ENCODE measurements at regions not wholly inside any gene's neighbourhood (a gene's known extent, or its start where the extent isn't known, plus 50 kb on each side); places are given as distances from the start of the nearest gene placed in this dataset.

DNA sequence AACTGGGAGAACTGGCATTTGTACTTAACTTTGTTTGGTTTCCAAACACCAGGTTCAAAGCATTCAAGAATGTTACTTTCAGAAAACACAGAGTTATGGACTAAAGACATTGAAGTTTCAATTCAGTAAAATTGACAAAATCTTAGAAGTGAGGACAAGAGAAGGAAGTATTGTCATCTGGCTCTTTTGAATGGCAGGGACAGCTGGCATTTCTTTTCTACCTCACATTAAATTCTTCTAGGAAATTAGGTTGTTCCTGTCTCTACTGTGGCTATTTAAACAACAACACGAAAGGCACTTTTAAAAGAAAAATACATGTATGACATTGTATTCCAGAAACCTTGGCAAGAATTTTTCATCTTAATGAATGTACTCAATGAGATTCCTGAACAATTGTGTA is 600.0 kb upstream of the CA10 start:
- TF ChIP-seq CBX8 (IDR thresholded peaks at IDR 0.05) (no peak), MYC (IDR thresholded peaks at IDR 0.05; ENCODE audit: borderline replicate concordance, low read length) (no peak), EP300 (IDR thresholded peaks at IDR 0.05) (no peak)
- TF ChIP-seq, protein P1, sequence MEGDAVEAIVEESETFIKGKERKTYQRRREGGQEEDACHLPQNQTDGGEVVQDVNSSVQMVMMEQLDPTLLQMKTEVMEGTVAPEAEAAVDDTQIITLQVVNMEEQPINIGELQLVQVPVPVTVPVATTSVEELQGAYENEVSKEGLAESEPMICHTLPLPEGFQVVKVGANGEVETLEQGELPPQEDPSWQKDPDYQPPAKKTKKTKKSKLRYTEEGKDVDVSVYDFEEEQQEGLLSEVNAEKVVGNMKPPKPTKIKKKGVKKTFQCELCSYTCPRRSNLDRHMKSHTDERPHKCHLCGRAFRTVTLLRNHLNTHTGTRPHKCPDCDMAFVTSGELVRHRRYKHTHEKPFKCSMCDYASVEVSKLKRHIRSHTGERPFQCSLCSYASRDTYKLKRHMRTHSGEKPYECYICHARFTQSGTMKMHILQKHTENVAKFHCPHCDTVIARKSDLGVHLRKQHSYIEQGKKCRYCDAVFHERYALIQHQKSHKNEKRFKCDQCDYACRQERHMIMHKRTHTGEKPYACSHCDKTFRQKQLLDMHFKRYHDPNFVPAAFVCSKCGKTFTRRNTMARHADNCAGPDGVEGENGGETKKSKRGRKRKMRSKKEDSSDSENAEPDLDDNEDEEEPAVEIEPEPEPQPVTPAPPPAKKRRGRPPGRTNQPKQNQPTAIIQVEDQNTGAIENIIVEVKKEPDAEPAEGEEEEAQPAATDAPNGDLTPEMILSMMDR (IDR thresholded peaks at IDR 0.05): no peak
- TF ChIP-seq, protein P2, sequence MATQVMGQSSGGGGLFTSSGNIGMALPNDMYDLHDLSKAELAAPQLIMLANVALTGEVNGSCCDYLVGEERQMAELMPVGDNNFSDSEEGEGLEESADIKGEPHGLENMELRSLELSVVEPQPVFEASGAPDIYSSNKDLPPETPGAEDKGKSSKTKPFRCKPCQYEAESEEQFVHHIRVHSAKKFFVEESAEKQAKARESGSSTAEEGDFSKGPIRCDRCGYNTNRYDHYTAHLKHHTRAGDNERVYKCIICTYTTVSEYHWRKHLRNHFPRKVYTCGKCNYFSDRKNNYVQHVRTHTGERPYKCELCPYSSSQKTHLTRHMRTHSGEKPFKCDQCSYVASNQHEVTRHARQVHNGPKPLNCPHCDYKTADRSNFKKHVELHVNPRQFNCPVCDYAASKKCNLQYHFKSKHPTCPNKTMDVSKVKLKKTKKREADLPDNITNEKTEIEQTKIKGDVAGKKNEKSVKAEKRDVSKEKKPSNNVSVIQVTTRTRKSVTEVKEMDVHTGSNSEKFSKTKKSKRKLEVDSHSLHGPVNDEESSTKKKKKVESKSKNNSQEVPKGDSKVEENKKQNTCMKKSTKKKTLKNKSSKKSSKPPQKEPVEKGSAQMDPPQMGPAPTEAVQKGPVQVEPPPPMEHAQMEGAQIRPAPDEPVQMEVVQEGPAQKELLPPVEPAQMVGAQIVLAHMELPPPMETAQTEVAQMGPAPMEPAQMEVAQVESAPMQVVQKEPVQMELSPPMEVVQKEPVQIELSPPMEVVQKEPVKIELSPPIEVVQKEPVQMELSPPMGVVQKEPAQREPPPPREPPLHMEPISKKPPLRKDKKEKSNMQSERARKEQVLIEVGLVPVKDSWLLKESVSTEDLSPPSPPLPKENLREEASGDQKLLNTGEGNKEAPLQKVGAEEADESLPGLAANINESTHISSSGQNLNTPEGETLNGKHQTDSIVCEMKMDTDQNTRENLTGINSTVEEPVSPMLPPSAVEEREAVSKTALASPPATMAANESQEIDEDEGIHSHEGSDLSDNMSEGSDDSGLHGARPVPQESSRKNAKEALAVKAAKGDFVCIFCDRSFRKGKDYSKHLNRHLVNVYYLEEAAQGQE (IDR thresholded peaks at IDR 0.05): no peak

All from A549 (cell line).